GM13977 (cell line): ENCODE measurements at regions not wholly inside any gene's neighbourhood (a gene's known extent, or its start where the extent isn't known, plus 50 kb on each side); places are given as distances from the start of the nearest gene placed in this dataset.
A peak's percentile ranks its signal among the peaks of the same experiment; 100 is the strongest.

Experiments
- DNase-seq: peaks from one replicate; pipeline ENCODE4 v3.0.0; 2012; ENCODE audit warnings: low spot score
- in situ Hi-C: fragments of 300-500 bp; cut with MboI; formaldehyde crosslinking; loops from one replicate; pipeline ENCODE4 v1.12.0; 2022; ENCODE audit warnings: low sequenced_read_pairs, low pct_unique_long_range_greater_than_20kb, mixed read lengths, inconsistent platforms; ENCODE audit not compliant: unreplicated experiment
- TF ChIP-seq, protein P1 (sequence below): IDR thresholded peaks from 2 replicates; pipeline ENCODE4 v1.5.1; 2012; ENCODE audit warnings: mild to moderate bottlenecking, control low read depth; ENCODE audit not compliant: insufficient read depth; ENCODE audit errors: extremely low read depth, missing control alignments

DNA sequence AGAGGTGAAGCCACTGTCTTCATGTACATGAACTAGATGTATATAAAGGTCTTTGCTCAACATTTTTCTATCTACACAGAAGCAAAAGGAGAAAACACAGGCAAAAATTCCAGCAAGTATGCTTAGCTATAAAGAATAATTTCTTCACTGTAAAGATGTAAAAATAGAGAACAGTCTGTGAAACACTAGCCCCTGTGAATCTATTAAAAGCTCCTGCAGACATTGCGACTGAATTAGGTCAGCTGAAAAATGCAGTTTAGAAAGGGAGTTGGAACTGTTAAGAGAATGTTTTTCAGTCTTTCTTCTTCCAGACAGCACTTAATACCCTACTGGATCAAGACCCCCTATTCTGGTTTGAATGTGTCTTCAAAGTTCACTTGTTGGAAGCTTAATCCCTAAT lies 291.5 kb downstream of the KBTBD8 start:
- DNase-seq = no peak
- in situ Hi-C loops = no loop called here
- TF ChIP-seq, protein P1, sequence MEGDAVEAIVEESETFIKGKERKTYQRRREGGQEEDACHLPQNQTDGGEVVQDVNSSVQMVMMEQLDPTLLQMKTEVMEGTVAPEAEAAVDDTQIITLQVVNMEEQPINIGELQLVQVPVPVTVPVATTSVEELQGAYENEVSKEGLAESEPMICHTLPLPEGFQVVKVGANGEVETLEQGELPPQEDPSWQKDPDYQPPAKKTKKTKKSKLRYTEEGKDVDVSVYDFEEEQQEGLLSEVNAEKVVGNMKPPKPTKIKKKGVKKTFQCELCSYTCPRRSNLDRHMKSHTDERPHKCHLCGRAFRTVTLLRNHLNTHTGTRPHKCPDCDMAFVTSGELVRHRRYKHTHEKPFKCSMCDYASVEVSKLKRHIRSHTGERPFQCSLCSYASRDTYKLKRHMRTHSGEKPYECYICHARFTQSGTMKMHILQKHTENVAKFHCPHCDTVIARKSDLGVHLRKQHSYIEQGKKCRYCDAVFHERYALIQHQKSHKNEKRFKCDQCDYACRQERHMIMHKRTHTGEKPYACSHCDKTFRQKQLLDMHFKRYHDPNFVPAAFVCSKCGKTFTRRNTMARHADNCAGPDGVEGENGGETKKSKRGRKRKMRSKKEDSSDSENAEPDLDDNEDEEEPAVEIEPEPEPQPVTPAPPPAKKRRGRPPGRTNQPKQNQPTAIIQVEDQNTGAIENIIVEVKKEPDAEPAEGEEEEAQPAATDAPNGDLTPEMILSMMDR = no peak

DNA sequence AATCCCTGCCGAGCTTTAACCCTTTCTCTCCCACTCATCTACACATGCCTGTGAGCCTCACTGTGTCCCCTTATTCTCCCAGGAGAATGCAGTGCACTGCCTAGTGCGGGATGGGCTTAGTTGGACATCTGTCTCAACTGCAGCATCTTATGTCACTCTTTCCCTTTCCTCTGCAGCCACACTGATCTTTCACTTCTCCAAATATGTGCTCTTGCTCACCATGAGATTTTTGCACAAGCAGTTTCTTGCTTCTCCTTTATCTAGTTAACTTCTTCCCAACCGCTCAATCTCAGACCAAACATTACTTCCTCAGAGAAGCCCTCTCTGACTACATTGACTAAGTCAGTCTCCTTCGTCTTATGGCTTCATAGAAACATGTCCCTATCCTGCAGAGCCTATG lies 292.3 kb downstream of the KBTBD8 start:
- TF ChIP-seq, protein P1 = no peak
- in situ Hi-C loops = no loop called here
- DNase-seq = peak; percentile 11

DNA sequence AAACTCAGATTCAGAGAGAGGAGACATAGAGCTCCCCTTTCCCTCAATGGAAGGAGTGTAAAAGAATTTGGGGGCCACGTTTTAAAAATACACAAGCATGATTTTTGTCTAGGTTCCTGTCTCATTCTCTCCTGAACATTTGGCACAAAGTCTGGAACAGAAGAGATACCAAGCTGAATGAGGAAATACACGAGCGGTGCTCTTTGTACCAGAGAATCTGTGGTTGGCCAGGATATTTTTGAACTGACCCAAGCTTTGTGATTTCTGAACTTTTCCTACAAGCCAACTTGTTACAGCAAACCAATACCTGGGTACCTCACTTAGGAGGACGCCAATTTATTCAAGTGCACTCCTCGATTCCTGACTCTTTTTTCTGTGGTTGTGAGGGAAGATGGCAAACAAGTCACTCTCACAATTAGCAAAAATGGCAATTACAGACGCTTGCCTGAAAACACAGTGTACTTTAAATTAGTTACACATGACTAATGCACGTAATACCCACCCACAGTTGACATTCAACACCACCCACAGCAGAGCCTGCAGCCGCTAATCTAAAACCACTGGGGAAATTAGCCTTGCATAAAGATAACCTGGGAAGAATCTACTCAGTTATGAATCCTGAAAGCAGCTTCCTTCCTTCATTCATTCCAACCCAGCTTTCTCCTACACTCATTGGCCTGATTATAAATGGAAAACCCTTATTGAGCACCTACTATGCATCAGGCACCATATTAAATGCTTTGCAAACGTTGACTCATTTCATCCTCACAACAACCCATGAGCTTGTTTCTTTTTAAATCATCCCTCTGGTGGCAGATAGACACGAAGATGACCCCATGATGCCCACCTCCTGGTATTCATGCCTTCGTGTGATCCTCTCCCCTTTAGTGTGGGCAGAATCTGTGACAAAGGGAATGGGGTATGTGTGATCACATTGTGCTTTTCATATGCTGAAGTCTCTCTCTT lies 293.5 kb downstream of the KBTBD8 start:
- DNase-seq = peak; percentile 7
- in situ Hi-C loops = no loop called here
- TF ChIP-seq, protein P1 = no peak

DNA sequence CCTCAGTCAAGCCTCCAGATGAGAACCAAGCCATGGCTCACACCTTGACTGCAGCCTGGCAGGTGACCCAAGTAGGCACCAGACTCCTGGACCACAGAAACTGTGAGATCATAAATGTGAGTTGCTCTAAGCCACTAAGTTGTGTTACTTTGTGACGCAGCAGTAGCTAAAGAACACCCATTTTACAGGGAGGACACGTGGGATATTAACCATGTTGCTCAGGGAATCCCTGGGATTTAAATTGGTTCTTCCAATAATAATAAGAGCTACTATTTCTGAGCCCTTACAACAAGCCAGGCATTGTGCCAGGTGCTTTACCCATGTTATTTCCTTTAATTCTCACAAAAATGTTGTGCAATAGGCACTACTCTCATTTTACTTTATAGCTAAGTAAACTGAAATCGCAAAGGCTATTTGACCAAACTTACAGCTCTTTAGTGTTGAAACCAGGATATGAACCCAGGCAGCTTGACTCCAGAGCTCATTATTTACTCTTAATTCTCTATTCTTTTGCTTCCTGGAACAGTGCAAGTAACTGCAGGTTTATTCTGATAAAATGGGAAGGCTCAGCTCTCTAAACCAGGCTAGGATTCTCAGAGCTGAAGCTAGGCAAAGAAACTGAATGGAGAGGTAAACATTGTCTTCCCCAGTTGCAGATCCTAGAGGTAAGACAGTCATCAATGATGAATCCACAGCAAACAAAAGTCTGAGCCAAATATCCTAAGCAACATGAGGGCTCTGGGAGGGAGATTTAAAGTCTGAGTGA lies 294.4 kb downstream of the KBTBD8 start:
- TF ChIP-seq, protein P1 = no peak
- in situ Hi-C loops = no loop called here
- no peak for DNase-seq

DNA sequence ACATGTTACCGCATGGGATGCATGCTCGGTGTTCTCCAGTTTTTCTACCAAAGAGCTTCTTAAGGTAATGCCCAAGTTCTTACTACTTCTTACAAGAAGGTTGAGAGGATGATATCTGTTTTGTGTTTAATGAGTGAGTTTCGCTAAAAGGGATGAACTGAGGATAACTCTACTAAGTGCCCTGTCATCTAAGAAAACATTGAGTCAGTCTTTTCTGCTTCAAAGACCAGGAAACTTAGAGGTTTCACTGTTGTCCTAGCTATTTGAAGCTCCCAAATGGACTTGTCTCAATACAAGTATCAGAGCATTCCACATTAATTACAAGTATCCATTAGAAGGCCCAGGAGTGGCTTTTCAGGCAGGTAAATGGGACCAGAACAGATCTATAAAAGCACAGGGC lies 296.2 kb downstream of the KBTBD8 start:
- in situ Hi-C loops = no loop called here
- DNase-seq = no peak
- TF ChIP-seq, protein P1 = no peak

DNA sequence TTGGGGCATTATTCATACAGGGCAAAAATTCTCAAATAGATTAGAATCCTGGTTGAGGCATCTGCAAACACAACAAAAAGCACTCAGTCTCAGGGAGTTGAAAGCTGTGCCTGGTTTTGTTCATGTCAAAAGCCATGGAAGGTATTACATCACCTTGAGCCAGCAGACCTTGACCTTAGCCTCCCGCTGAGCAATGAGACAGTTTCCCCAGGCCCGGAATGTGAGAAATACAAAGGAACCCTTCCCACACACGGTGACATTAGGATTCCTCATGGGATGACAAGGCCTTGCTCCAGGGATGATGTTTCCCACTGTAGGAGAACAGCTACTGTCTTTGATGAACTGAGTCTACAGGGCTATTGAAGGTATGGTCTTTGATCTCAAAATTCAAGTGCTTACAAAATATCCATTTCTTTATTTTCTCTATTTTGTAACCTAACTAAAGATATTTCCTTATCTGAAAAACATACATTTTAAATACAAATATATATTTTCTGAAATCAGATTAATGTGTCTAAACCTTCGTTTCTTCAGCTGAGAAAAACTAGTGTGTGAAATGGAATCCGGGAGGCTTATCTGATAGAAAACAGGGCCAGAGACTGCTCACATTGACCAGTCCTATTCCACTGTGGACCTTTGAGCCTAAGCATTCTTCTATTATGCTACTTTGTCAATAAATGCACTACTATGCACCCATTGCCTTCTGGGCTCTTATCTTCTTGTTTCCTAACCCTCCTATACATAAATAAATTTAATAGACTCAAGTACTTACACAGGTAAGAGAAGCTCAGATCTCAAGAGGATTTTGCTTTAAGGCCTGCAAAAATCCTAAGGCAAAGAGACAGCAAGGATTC lies 298.2 kb downstream of the KBTBD8 start:
- no peak for DNase-seq
- TF ChIP-seq, protein P1 = no peak
- in situ Hi-C loops = no loop called here
